ENCODE measurements at regions not wholly inside any gene's neighbourhood (a gene's known extent, or its start where the extent isn't known, plus 50 kb on each side); places are given as distances from the start of the nearest gene placed in this dataset.
A peak's percentile ranks its signal among the peaks of the same experiment; 100 is the strongest.

- no peak for DNase-seq
- H3K36me3 ChIP-seq (ENCODE audit: insufficient read depth, low read length) = no peaks in the 10 kb centered on the region
- no peak overlapping the region for H3K4me3 ChIP-seq (ENCODE audit: low read length)
- H3K4me3 Mint-ChIP-seq = no peak overlapping the region
- H3K27ac ChIP-seq (ENCODE audit: low read depth, low read length) = no peak overlapping the region
- no peaks in the 10 kb centered on the region for H3K4me1 Mint-ChIP-seq
- no peaks in the 10 kb centered on the region for H3K27me3 Mint-ChIP-seq
- H3K36me3 Mint-ChIP-seq = no peaks in the 10 kb centered on the region
- POLR2A ChIA-PET = no interaction called here
- no peak overlapping the region for H3K27ac Mint-ChIP-seq
- CTCF ChIA-PET = no interaction called here
- H3K4me1 ChIP-seq (ENCODE audit: insufficient read depth, low read length) = no peaks in the 10 kb centered on the region
- H3K27me3 ChIP-seq (ENCODE audit: insufficient read depth, low read length, poor library complexity, severe bottlenecking) = no peaks in the 10 kb centered on the region
- no peaks in the 10 kb centered on the region for H3K9me3 ChIP-seq (ENCODE audit: low read length)
- H3K9me3 Mint-ChIP-seq = peaks cover 3 to 8% (median 4%) of the 10 kb centered on the region in 5 donors
Measured at GRCh38 chr9:17065062-17065461, 69.8 kb upstream of the CNTLN start.

DNA sequence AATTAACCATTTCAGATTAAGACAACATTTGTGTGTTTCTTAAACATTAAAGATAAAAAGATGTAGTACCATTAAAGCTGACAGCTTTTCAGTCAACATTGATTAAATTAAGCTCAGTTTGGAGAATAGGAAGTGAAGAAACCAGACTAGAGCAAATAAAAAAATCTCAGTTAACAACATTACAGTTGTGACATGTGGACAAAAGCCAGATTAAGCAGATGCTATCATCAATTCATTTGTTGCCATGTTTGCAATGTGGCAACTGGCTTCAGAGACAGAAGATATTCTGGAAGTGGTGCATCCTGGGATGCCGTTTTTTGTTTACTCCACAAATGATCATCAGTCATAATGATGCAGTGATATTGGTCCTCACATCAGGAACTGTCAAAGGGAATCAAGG lies 70.3 kb upstream of the CNTLN start:
- H3K9me3 Mint-ChIP-seq = peaks cover 4 to 8% (median 6%) of the 10 kb centered on the region in 5 donors
- H3K36me3 Mint-ChIP-seq = no peaks in the 10 kb centered on the region
- H3K4me1 Mint-ChIP-seq = no peaks in the 10 kb centered on the region
- H3K4me3 ChIP-seq (ENCODE audit: low read length) = no peak overlapping the region
- ChIA-PET POLR2A (no interaction called here), CTCF (no interaction called here)
- H3K27me3 Mint-ChIP-seq = no peaks in the 10 kb centered on the region
- no peaks in the 10 kb centered on the region for H3K27me3 ChIP-seq (ENCODE audit: insufficient read depth, low read length, poor library complexity, severe bottlenecking)
- H3K27ac Mint-ChIP-seq = no peak overlapping the region
- DNase-seq = no peak
- no peak overlapping the region for H3K27ac ChIP-seq (ENCODE audit: low read depth, low read length)
- H3K36me3 ChIP-seq (ENCODE audit: insufficient read depth, low read length) = no peaks in the 10 kb centered on the region
- H3K4me3 Mint-ChIP-seq = no peak overlapping the region
- H3K4me1 ChIP-seq (ENCODE audit: insufficient read depth, low read length) = no peaks in the 10 kb centered on the region
- H3K9me3 ChIP-seq (ENCODE audit: low read length) = no peaks in the 10 kb centered on the region

GRCh38 chr9:17063535-17064135 lies 71.2 kb upstream of the CNTLN start:
- CTCF ChIA-PET = no interaction called here
- POLR2A ChIA-PET = no interaction called here
- DNase-seq = no peak
- peaks cover 4 to 8% (median 4%) of the 10 kb centered on the region in 5 donors for H3K9me3 Mint-ChIP-seq
- no peaks in the 10 kb centered on the region for H3K9me3 ChIP-seq (ENCODE audit: low read length)
- no peaks in the 10 kb centered on the region for H3K4me1 ChIP-seq (ENCODE audit: insufficient read depth, low read length)
- no peaks in the 10 kb centered on the region for H3K36me3 ChIP-seq (ENCODE audit: insufficient read depth, low read length)
- no peak overlapping the region for H3K4me3 Mint-ChIP-seq
- no peak overlapping the region for H3K4me3 ChIP-seq (ENCODE audit: low read length)
- H3K36me3 Mint-ChIP-seq = no peaks in the 10 kb centered on the region
- no peaks in the 10 kb centered on the region for H3K27me3 ChIP-seq (ENCODE audit: insufficient read depth, low read length, poor library complexity, severe bottlenecking)
- H3K27ac Mint-ChIP-seq = peak overlapping the region in 1 of 8 donors; percentile 47
- no peaks in the 10 kb centered on the region for H3K4me1 Mint-ChIP-seq
- H3K27ac ChIP-seq (ENCODE audit: low read depth, low read length) = no peak overlapping the region
- no peaks in the 10 kb centered on the region for H3K27me3 Mint-ChIP-seq

DNA sequence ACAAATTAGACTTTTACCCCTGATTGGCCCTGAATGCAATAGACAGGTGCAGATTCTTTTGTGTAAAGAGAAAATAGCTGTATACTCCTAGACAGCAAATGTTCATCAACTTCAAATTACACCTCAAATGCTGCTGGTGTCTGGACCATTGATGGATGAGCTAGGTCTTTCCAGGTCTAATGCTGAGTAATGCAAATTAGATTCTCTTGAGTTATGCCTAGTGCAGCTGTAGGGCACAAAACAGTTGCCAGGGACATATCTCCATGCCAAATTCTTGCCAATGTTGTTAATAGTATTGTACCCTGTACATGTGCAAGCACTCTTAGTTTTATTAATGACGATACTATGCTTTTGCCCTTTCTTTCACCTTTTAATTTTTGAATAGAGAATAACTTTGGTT lies 72.3 kb upstream of the CNTLN start:
- H3K36me3 ChIP-seq (ENCODE audit: insufficient read depth, low read length) = no peaks in the 10 kb centered on the region
- no peaks in the 10 kb centered on the region for H3K9me3 ChIP-seq (ENCODE audit: low read length)
- H3K27me3 ChIP-seq (ENCODE audit: insufficient read depth, low read length, poor library complexity, severe bottlenecking) = no peaks in the 10 kb centered on the region
- Mint-ChIP-seq H3K4me1 (no peaks in the 10 kb centered on the region), H3K4me3 (no peak overlapping the region), H3K27ac (no peak overlapping the region), H3K9me3 (peaks cover 2 to 10% (median 4%) of the 10 kb centered on the region in 5 donors), H3K36me3 (no peaks in the 10 kb centered on the region), H3K27me3 (no peaks in the 10 kb centered on the region)
- DNase-seq = no peak
- POLR2A ChIA-PET = no interaction called here
- no peak overlapping the region for H3K4me3 ChIP-seq (ENCODE audit: low read length)
- CTCF ChIA-PET = no interaction called here
- H3K27ac ChIP-seq (ENCODE audit: low read depth, low read length) = no peak overlapping the region
- H3K4me1 ChIP-seq (ENCODE audit: insufficient read depth, low read length) = no peaks in the 10 kb centered on the region

DNA sequence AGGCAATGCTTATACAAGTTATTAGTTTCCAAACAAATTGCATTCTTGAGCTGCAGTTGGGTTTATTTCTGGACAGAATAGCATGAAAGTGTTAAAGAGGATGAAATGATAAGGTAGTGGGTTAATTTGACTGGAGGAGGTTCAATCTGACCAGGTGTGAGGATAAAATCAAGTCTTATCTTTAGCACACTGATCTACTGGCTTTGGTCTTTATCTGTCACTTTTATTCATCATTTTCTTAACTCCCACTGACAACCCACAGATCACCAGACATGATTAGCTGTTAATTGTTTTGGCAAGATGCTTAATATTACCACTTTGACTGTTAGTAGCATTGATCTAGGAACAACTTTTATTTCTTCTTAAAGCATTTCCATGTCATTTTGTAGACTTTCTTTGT lies 74.4 kb upstream of the CNTLN start:
- POLR2A ChIA-PET = no interaction called here

DNA sequence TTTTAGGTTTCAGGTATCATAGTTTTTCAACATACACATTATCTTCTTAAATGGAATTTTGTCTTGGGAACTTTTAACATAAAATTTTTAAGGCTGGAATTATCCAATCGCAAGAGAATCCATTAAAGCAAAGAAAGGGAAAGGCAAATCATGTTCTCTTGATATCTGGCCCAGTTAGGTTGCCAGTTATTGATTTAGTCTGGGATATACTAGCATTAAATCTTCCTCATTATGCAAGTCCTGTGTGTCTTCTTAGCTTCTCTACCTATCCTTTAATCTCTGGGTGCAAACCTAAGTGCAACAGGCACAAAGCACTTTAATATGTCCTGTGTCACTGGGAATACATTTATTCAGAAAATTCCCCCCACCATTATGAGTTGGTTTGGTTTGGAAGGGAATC lies 75.4 kb upstream of the CNTLN start:
- no peak for DNase-seq
- H3K4me3 Mint-ChIP-seq = no peak overlapping the region
- no peak overlapping the region for H3K4me3 ChIP-seq (ENCODE audit: low read length)
- H3K36me3 Mint-ChIP-seq = no peaks in the 10 kb centered on the region
- no peaks in the 10 kb centered on the region for H3K9me3 ChIP-seq (ENCODE audit: low read length)
- CTCF ChIA-PET = no interaction called here
- no peaks in the 10 kb centered on the region for H3K27me3 Mint-ChIP-seq
- no peaks in the 10 kb centered on the region for H3K36me3 ChIP-seq (ENCODE audit: insufficient read depth, low read length)
- no peak overlapping the region for H3K27ac ChIP-seq (ENCODE audit: low read depth, low read length)
- H3K4me1 ChIP-seq (ENCODE audit: insufficient read depth, low read length) = no peaks in the 10 kb centered on the region
- no peaks in the 10 kb centered on the region for H3K27me3 ChIP-seq (ENCODE audit: insufficient read depth, low read length, poor library complexity, severe bottlenecking)
- H3K9me3 Mint-ChIP-seq = peaks cover 4 to 15% (median 12%) of the 10 kb centered on the region in 5 donors
- no peaks in the 10 kb centered on the region for H3K4me1 Mint-ChIP-seq
- POLR2A ChIA-PET = no interaction called here
- no peak overlapping the region for H3K27ac Mint-ChIP-seq

More for the DNA sequence above, 74.4 kb upstream of the CNTLN start:
- Histone ChIP-seq H3K4me1 (ENCODE audit: insufficient read depth, low read length) (no peaks in the 10 kb centered on the region), H3K27me3 (ENCODE audit: insufficient read depth, low read length, poor library complexity, severe bottlenecking) (no peaks in the 10 kb centered on the region), H3K9me3 (ENCODE audit: low read length) (no peaks in the 10 kb centered on the region), H3K36me3 (ENCODE audit: insufficient read depth, low read length) (no peaks in the 10 kb centered on the region), H3K27ac (ENCODE audit: low read depth, low read length) (no peak overlapping the region), H3K4me3 (ENCODE audit: low read length) (no peak overlapping the region)
- Mint-ChIP-seq H3K27me3 (no peaks in the 10 kb centered on the region), H3K4me1 (no peaks in the 10 kb centered on the region), H3K4me3 (no peak overlapping the region), H3K27ac (no peak overlapping the region), H3K9me3 (peaks cover 4 to 13% (median 8%) of the 10 kb centered on the region in 5 donors), H3K36me3 (no peaks in the 10 kb centered on the region)
- CTCF ChIA-PET = no interaction called here
- no peak for DNase-seq

- Histone ChIP-seq H3K36me3 (ENCODE audit: insufficient read depth, low read length) (no peaks in the 10 kb centered on the region), H3K27ac (ENCODE audit: low read depth, low read length) (no peak overlapping the region), H3K9me3 (ENCODE audit: low read length) (no peaks in the 10 kb centered on the region), H3K4me1 (ENCODE audit: insufficient read depth, low read length) (no peaks in the 10 kb centered on the region), H3K4me3 (ENCODE audit: low read length) (no peak overlapping the region), H3K27me3 (ENCODE audit: insufficient read depth, low read length, poor library complexity, severe bottlenecking) (no peaks in the 10 kb centered on the region)
- Mint-ChIP-seq H3K36me3 (no peaks in the 10 kb centered on the region), H3K4me3 (no peak overlapping the region), H3K9me3 (peaks cover 4 to 15% (median 15%) of the 10 kb centered on the region in 5 donors), H3K27ac (no peak overlapping the region), H3K27me3 (no peaks in the 10 kb centered on the region), H3K4me1 (no peaks in the 10 kb centered on the region)
- DNase-seq = no peak
- ChIA-PET CTCF (no interaction called here), POLR2A (no interaction called here)
Measured at GRCh38 chr9:17057729-17058128, 77.1 kb upstream of the CNTLN start.

DNA sequence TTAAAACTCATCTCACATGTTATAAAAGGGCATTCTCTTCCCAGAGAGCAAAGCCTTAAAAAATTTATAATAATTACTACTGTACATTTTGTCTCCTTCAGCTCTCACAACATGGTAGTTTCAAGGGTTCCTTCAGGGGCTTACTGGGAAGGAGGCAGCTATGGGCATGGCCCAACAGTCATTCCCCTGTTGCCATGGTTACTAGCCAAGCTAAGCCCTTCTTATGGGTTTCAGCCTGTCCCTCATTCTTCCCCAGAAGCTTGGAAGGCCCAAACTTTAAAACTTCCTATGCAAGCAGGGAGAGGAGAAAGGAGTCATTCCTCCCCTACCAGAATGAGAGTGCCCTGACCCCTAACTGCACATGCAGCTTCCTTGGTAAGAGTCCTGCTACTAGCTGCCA lies 82.2 kb upstream of the CNTLN start:
- H3K4me1 Mint-ChIP-seq = no peaks in the 10 kb centered on the region
- H3K9me3 Mint-ChIP-seq = peaks cover 3 to 19% (median 15%) of the 10 kb centered on the region in 5 donors
- no peaks in the 10 kb centered on the region for H3K4me1 ChIP-seq (ENCODE audit: insufficient read depth, low read length)
- no peak overlapping the region for H3K27ac ChIP-seq (ENCODE audit: low read depth, low read length)
- ChIA-PET POLR2A (no interaction called here), CTCF (no interaction called here)
- H3K36me3 ChIP-seq (ENCODE audit: insufficient read depth, low read length) = no peaks in the 10 kb centered on the region
- no peak overlapping the region for H3K4me3 Mint-ChIP-seq
- no peak overlapping the region for H3K4me3 ChIP-seq (ENCODE audit: low read length)
- no peak overlapping the region for H3K27ac Mint-ChIP-seq
- H3K27me3 ChIP-seq (ENCODE audit: insufficient read depth, low read length, poor library complexity, severe bottlenecking) = no peaks in the 10 kb centered on the region
- no peak for DNase-seq
- H3K27me3 Mint-ChIP-seq = peaks cover 0 to 1% of the 10 kb centered on the region in 2 donors
- no peaks in the 10 kb centered on the region for H3K9me3 ChIP-seq (ENCODE audit: low read length)
- H3K36me3 Mint-ChIP-seq = no peaks in the 10 kb centered on the region
